ENCODE measurements at regions not wholly inside any gene's neighbourhood (a gene's known extent, or its start where the extent isn't known, plus 50 kb on each side); places are given as distances from the start of the nearest gene placed in this dataset.
"Not testable (repeated sequence)": the region's sequence is repeated elsewhere in the genome, so short reads cannot be mapped to it uniquely, and the experiment has no call there.

GRCh38 chr4:84237008-84237407 is 262.1 kb downstream of the NKX6-1 start:
- Histone ChIP-seq H3K9me3 (ENCODE audit: control insufficient read depth, low read depth, low read length) (no peaks in the 10 kb centered on the region), H3K36me3 (ENCODE audit: control insufficient read depth, low read depth, low read length) (no peaks in the 10 kb centered on the region), H3K27ac (ENCODE audit: low read length) (no peak overlapping the region), H3K27me3 (ENCODE audit: control insufficient read depth, insufficient read depth, low read length) (no peaks in the 10 kb centered on the region), H3K9ac (ENCODE audit: low read length) (no peak overlapping the region), H3K4me1 (ENCODE audit: control insufficient read depth, low read depth, low read length) (no peaks in the 10 kb centered on the region), H3K4me3 (ENCODE audit: low read length) (no peak overlapping the region)

- H3K4me3 ChIP-seq (ENCODE audit: low read length): no peak overlapping the region
- H3K36me3 ChIP-seq (ENCODE audit: control insufficient read depth, low read depth, low read length): no peaks in the 10 kb centered on the region
- H3K9ac ChIP-seq (ENCODE audit: low read length): no peak overlapping the region
- H3K27ac ChIP-seq (ENCODE audit: low read length): no peak overlapping the region
- no peaks in the 10 kb centered on the region for H3K9me3 ChIP-seq (ENCODE audit: control insufficient read depth, low read depth, low read length)
- no peaks in the 10 kb centered on the region for H3K27me3 ChIP-seq (ENCODE audit: control insufficient read depth, insufficient read depth, low read length)
- H3K4me1 ChIP-seq (ENCODE audit: control insufficient read depth, low read depth, low read length): no peaks in the 10 kb centered on the region
Observed at GRCh38 chr4:84235126-84235944, 263.8 kb downstream of the NKX6-1 start.

- Histone ChIP-seq H3K9ac (ENCODE audit: low read length) (no peak overlapping the region), H3K4me1 (ENCODE audit: control insufficient read depth, low read depth, low read length) (no peaks in the 10 kb centered on the region), H3K27me3 (ENCODE audit: control insufficient read depth, insufficient read depth, low read length) (no peaks in the 10 kb centered on the region), H3K4me3 (ENCODE audit: low read length) (no peak overlapping the region), H3K9me3 (ENCODE audit: control insufficient read depth, low read depth, low read length) (no peaks in the 10 kb centered on the region), H3K36me3 (ENCODE audit: control insufficient read depth, low read depth, low read length) (no peaks in the 10 kb centered on the region), H3K27ac (ENCODE audit: low read length) (no peak overlapping the region)
Observed at GRCh38 chr4:84232309-84233095, 266.6 kb downstream of the NKX6-1 start.

GRCh38 chr4:84231539-84232055 is 267.5 kb downstream of the NKX6-1 start:
- Histone ChIP-seq H3K9me3 (ENCODE audit: control insufficient read depth, low read depth, low read length) (no peaks in the 10 kb centered on the region), H3K27ac (ENCODE audit: low read length) (no peak overlapping the region), H3K36me3 (ENCODE audit: control insufficient read depth, low read depth, low read length) (no peaks in the 10 kb centered on the region), H3K4me1 (ENCODE audit: control insufficient read depth, low read depth, low read length) (no peaks in the 10 kb centered on the region), H3K9ac (ENCODE audit: low read length) (no peak overlapping the region), H3K4me3 (ENCODE audit: low read length) (no peak overlapping the region), H3K27me3 (ENCODE audit: control insufficient read depth, insufficient read depth, low read length) (no peaks in the 10 kb centered on the region)

GRCh38 chr4:84224522-84224921 is 274.6 kb downstream of the NKX6-1 start:
- Histone ChIP-seq H3K27me3 (ENCODE audit: control insufficient read depth, insufficient read depth, low read length) (no peaks in the 10 kb centered on the region), H3K9me3 (ENCODE audit: control insufficient read depth, low read depth, low read length) (no peaks in the 10 kb centered on the region), H3K36me3 (ENCODE audit: control insufficient read depth, low read depth, low read length) (no peaks in the 10 kb centered on the region), H3K4me1 (ENCODE audit: control insufficient read depth, low read depth, low read length) (peaks cover 31% of the 10 kb centered on the region), H3K9ac (ENCODE audit: low read length) (no peak overlapping the region), H3K27ac (ENCODE audit: low read length) (no peak overlapping the region), H3K4me3 (ENCODE audit: low read length) (peak overlapping the region; percentile 24)

- Histone ChIP-seq H3K4me1 (ENCODE audit: control insufficient read depth, low read depth, low read length) (peaks cover 37% of the 10 kb centered on the region), H3K36me3 (ENCODE audit: control insufficient read depth, low read depth, low read length) (no peaks in the 10 kb centered on the region), H3K27me3 (ENCODE audit: control insufficient read depth, insufficient read depth, low read length) (no peaks in the 10 kb centered on the region), H3K9ac (ENCODE audit: low read length) (no peak overlapping the region), H3K9me3 (ENCODE audit: control insufficient read depth, low read depth, low read length) (no peaks in the 10 kb centered on the region), H3K4me3 (ENCODE audit: low read length) (no peak overlapping the region), H3K27ac (ENCODE audit: low read length) (no peak overlapping the region)
Observed at GRCh38 chr4:84221704-84222103, 277.4 kb downstream of the NKX6-1 start.

- no peak overlapping the region for H3K4me3 ChIP-seq (ENCODE audit: low read length)
- H3K36me3 ChIP-seq (ENCODE audit: control insufficient read depth, low read depth, low read length): no peaks in the 10 kb centered on the region
- H3K9ac ChIP-seq (ENCODE audit: low read length): no peak overlapping the region
- H3K27ac ChIP-seq (ENCODE audit: low read length): no peak overlapping the region
- peaks cover 37% of the 10 kb centered on the region for H3K4me1 ChIP-seq (ENCODE audit: control insufficient read depth, low read depth, low read length)
- H3K27me3 ChIP-seq (ENCODE audit: control insufficient read depth, insufficient read depth, low read length): no peaks in the 10 kb centered on the region
- no peaks in the 10 kb centered on the region for H3K9me3 ChIP-seq (ENCODE audit: control insufficient read depth, low read depth, low read length)
Observed at GRCh38 chr4:84220990-84221389, 278.1 kb downstream of the NKX6-1 start.

- no peaks in the 10 kb centered on the region for H3K9me3 ChIP-seq (ENCODE audit: control insufficient read depth, low read depth, low read length)
- no peak overlapping the region for H3K27ac ChIP-seq (ENCODE audit: low read length)
- H3K4me3 ChIP-seq (ENCODE audit: low read length): no peak overlapping the region
- H3K36me3 ChIP-seq (ENCODE audit: control insufficient read depth, low read depth, low read length): no peaks in the 10 kb centered on the region
- H3K27me3 ChIP-seq (ENCODE audit: control insufficient read depth, insufficient read depth, low read length): no peaks in the 10 kb centered on the region
- peaks cover 27% of the 10 kb centered on the region for H3K4me1 ChIP-seq (ENCODE audit: control insufficient read depth, low read depth, low read length)
- H3K9ac ChIP-seq (ENCODE audit: low read length): no peak overlapping the region
Observed at GRCh38 chr4:84219656-84220055, 279.4 kb downstream of the NKX6-1 start.

GRCh38 chr4:84218031-84218430 is 281.1 kb downstream of the NKX6-1 start:
- H3K27ac ChIP-seq (ENCODE audit: low read length): no peak overlapping the region

GRCh38 chr4:84215217-84215616 is 283.9 kb downstream of the NKX6-1 start:
- H3K9me3 ChIP-seq (ENCODE audit: control insufficient read depth, low read depth, low read length): no peaks in the 10 kb centered on the region
- no peaks in the 10 kb centered on the region for H3K27me3 ChIP-seq (ENCODE audit: control insufficient read depth, insufficient read depth, low read length)
- no peak overlapping the region for H3K9ac ChIP-seq (ENCODE audit: low read length)
- H3K36me3 ChIP-seq (ENCODE audit: control insufficient read depth, low read depth, low read length): no peaks in the 10 kb centered on the region
- no peak overlapping the region for H3K4me3 ChIP-seq (ENCODE audit: low read length)
- no peak overlapping the region for H3K27ac ChIP-seq (ENCODE audit: low read length)
- peaks cover 6% of the 10 kb centered on the region for H3K4me1 ChIP-seq (ENCODE audit: control insufficient read depth, low read depth, low read length)

More at GRCh38 chr4:84218031-84218430, 281.1 kb downstream of the NKX6-1 start:
- Histone ChIP-seq H3K4me1 (ENCODE audit: control insufficient read depth, low read depth, low read length) (peaks cover 15% of the 10 kb centered on the region), H3K36me3 (ENCODE audit: control insufficient read depth, low read depth, low read length) (no peaks in the 10 kb centered on the region), H3K27me3 (ENCODE audit: control insufficient read depth, insufficient read depth, low read length) (no peaks in the 10 kb centered on the region), H3K9me3 (ENCODE audit: control insufficient read depth, low read depth, low read length) (no peaks in the 10 kb centered on the region), H3K4me3 (ENCODE audit: low read length) (no peak overlapping the region), H3K9ac (ENCODE audit: low read length) (no peak overlapping the region)

GRCh38 chr4:84206226-84206625 is 292.9 kb downstream of the NKX6-1 start:
- H3K4me1 ChIP-seq (ENCODE audit: control insufficient read depth, low read depth, low read length); H3K27me3 ChIP-seq (ENCODE audit: control insufficient read depth, insufficient read depth, low read length); H3K36me3 ChIP-seq (ENCODE audit: control insufficient read depth, low read depth, low read length); H3K27ac ChIP-seq (ENCODE audit: low read length); H3K9me3 ChIP-seq (ENCODE audit: control insufficient read depth, low read depth, low read length); H3K4me3 ChIP-seq (ENCODE audit: low read length); H3K9ac ChIP-seq (ENCODE audit: low read length): not testable (repeated sequence)

All from iPS-18a (cell line).